K562 (cell line): ENCODE measurements at regions not wholly inside any gene's neighbourhood (a gene's known extent, or its start where the extent isn't known, plus 50 kb on each side); places are given as distances from the start of the nearest gene placed in this dataset.

Experiments used
- ATAC-seq: fragments of 200-7000 bp; cut with Tn5 transposase; 3 replicates; pipeline ENCODE4 v1.9.1; 2020; ENCODE audit warnings: moderate library complexity
- BruUV-seq: library from RNA; stranded (reverse); fragments of 400-500 nt; replicated peaks from 2 replicates; lab custom pipeline; 2021; lab: Mats Ljungman, UMichigan
- CTCF ChIA-PET: fragments of 300-600 bp; formaldehyde crosslinking; extraction: SDS; loops from one replicate; lab custom pipeline; 2021; ENCODE audit warnings: low intra/inter-chr PET ratio; lab: Yijun Ruan, JAX
- POLR2A ChIA-PET: fragments of 300-600, 350-650 bp; sonication (Branson Sonifier 250); formaldehyde crosslinking; extraction: SDS; loops from one replicate; lab custom pipeline; 2021; ENCODE audit warnings: antibody characterized with exemption, inconsistent platforms; lab: Yijun Ruan, JAX
- DNase-seq, 4 experiments: peaks; one replicate each; pipeline versions ENCODE4 v3.0.0 to v3.0.0-alpha.2; 2011 to 2018; ENCODE audit warnings: low spot score in 3 of 4, mixed read lengths in 3 of 4; ENCODE audit errors: extremely low read depth in 1 of 4
- FAIRE-seq: peaks from 2 replicates; lab custom pipeline; 2011; peaks lifted over from hg19 to GRCh38; lab: Jason Lieb, UNC
- H2AFZ ChIP-seq: 2 replicates; pipeline ENCODE4 v1.6.0; 2011; ENCODE audit warnings: low read depth, low read length, control low read depth, inconsistent platforms
- H3K27ac ChIP-seq: fragments of 200-600 bp; 3 replicates; pipeline ENCODE4 v1.8.0; 2011; ENCODE audit warnings: low read depth, mild to moderate bottlenecking, control low read depth, inconsistent platforms, low read length, moderate library complexity, mixed read lengths; ENCODE audit errors: extremely low read depth
- H3K27me3 ChIP-seq, 2 experiments: fragments of 300-600 bp in 1 of 2; 2 replicates in 1 of 2; 3 replicates in 1 of 2; pipeline versions ENCODE4 v1.6.0 to v1.8.0; 2011; ENCODE audit warnings: inconsistent platforms in 2 of 2, low read length in 2 of 2, mild to moderate bottlenecking in 1 of 2, mixed read lengths in 1 of 2, moderate library complexity in 1 of 2; ENCODE audit not compliant: control insufficient read depth in 2 of 2, insufficient read depth in 2 of 2
- H3K36me3 ChIP-seq: fragments of 300-600 bp; 3 replicates; pipeline ENCODE4 v1.8.0; 2011; ENCODE audit warnings: mild to moderate bottlenecking, low read length, inconsistent platforms; ENCODE audit not compliant: control insufficient read depth, insufficient read depth
- H3K4me1 ChIP-seq, 2 experiments: fragments of 200-600 bp in 1 of 2; replicated peaks in 1 of 2; 2 replicates in 1 of 2; 3 replicates in 1 of 2; pipeline versions ENCODE4 v1.5.1 to v1.8.0; 2011; ENCODE audit warnings: inconsistent platforms in 2 of 2, low read length in 2 of 2, mild to moderate bottlenecking in 1 of 2, mixed read lengths in 1 of 2, moderate library complexity in 1 of 2; ENCODE audit not compliant: control insufficient read depth in 2 of 2, insufficient read depth in 2 of 2
- H3K4me2 ChIP-seq: 2 replicates; pipeline ENCODE4 v1.6.1; 2011; ENCODE audit warnings: low read length, control low read depth, inconsistent platforms, mixed read lengths; ENCODE audit not compliant: insufficient read depth
- H3K4me3 ChIP-seq: fragments of 200-600 bp; sonication (generic), shearing (Covaris generic); 2 replicates; pipeline ENCODE4 v1.5.1; 2016; ENCODE audit warnings: control low read depth, inconsistent platforms
- H3K79me2 ChIP-seq: fragments of 200-600 bp; 3 replicates; pipeline ENCODE4 v1.8.0; 2011; ENCODE audit warnings: low read length, inconsistent platforms; ENCODE audit not compliant: control insufficient read depth, insufficient read depth
- H3K9ac ChIP-seq, 2 experiments: 2 replicates each; pipeline versions ENCODE4 v1.6.0 to v1.6.1; 2011; ENCODE audit warnings: low read depth in 2 of 2, low read length in 2 of 2, control low read depth in 1 of 2, inconsistent platforms in 1 of 2, mild to moderate bottlenecking in 1 of 2, mixed read lengths in 1 of 2; ENCODE audit not compliant: insufficient read depth in 1 of 2
- H3K9me1 ChIP-seq: one replicate; pipeline ENCODE4 v1.6.0; 2011; ENCODE audit warnings: inconsistent platforms, mild to moderate bottlenecking, low read length, moderate library complexity; ENCODE audit not compliant: control insufficient read depth, insufficient read depth
- H3K9me3 ChIP-seq: replicated peaks from 2 replicates; pipeline ENCODE4 v1.5.1; 2011; ENCODE audit warnings: low read depth, low read length, inconsistent platforms; ENCODE audit not compliant: control insufficient read depth, insufficient read depth
- H4K20me1 ChIP-seq: replicated peaks from 2 replicates; pipeline ENCODE4 v1.6.1; 2011; ENCODE audit warnings: low read length, inconsistent platforms, mixed read lengths; ENCODE audit not compliant: control insufficient read depth, insufficient read depth
- BCOR ChIP-seq: fragments of 450-650 bp; IDR thresholded peaks from 2 replicates; pipeline ENCODE4 v1.6.1; 2016
- KDM1A ChIP-seq, 2 experiments: fragments of 450-650 bp; IDR thresholded peaks; 2 replicates each; pipeline ENCODE4 v1.6.1; 2016; ENCODE audit warnings: mild to moderate bottlenecking in 2 of 2
- PTBP1 ChIP-seq: fragments of 200-400 bp; formaldehyde crosslinking; IDR thresholded peaks from 2 replicates; pipeline ENCODE4 v1.6.1; 2017; ENCODE audit warnings: low read depth, low read length
- RBM25 ChIP-seq: fragments of 200-400 bp; formaldehyde crosslinking; IDR thresholded peaks from 2 replicates; pipeline ENCODE4 v1.6.1; 2018; ENCODE audit warnings: low read length, low read depth, moderate library complexity; ENCODE audit not compliant: severe bottlenecking
- RCOR1 ChIP-seq, 2 experiments: IDR thresholded peaks; 2 replicates each; pipeline ENCODE4 v1.6.1; 2012; ENCODE audit warnings: low read depth in 2 of 2, low read length in 2 of 2, borderline replicate concordance in 1 of 2, improper control_type of control experiment in 1 of 2
- ZFP36 ChIP-seq: fragments of 150-350 bp; IDR thresholded peaks from 2 replicates; pipeline ENCODE4 v1.6.1; 2018; ENCODE audit warnings: low read length, low read depth; ENCODE audit not compliant: partially characterized antibody
- WGBS: fragments of 100-300 bp; shearing (Covaris generic); methylation state at CpG from one replicate; pipeline ENCODE4 v1.1.6; 2016; ENCODE audit warnings: low coverage, mixed read lengths; ENCODE audit not compliant: insufficient coverage; ENCODE audit errors: missing lambda C conversion rate; 5-methylcytosine and 5-hydroxymethylcytosine counted together
- in situ Hi-C: fragments of 300-500 bp; cut with MboI; formaldehyde crosslinking; loops from 4 replicates; pipeline ENCODE4 v1.15.0; 2018; ENCODE audit warnings: inconsistent platforms, mixed read lengths
- intact Hi-C: fragments of 100-400 bp; cut with micrococcal nuclease; formaldehyde crosslinking; loops from 2 replicates; pipeline ENCODE4 v1.14.2; 2022
- TF ChIP-seq, protein P1 (sequence below): sonication (generic); formaldehyde crosslinking; IDR thresholded peaks from 2 replicates; pipeline ENCODE4 v1.8.1; 2023; ENCODE audit warnings: mild to moderate bottlenecking, missing genetic modification reagents
- TF ChIP-seq, protein P2 (sequence below), 2 experiments: fragments of 450-650 bp in 1 of 2; sonication (generic) in 1 of 2; formaldehyde crosslinking in 1 of 2; IDR thresholded peaks; 2 replicates each; pipeline versions ENCODE4 v1.7.1 to v1.9.0; 2016 to 2022; ENCODE audit warnings: inconsistent platforms in 1 of 2, mild to moderate bottlenecking in 1 of 2, missing genetic modification reagents in 1 of 2
- TF ChIP-seq, protein P3 (sequence below), 2 experiments: fragments of 250-450 bp in 1 of 2; fragments of 450-650 bp in 1 of 2; sonication (Bioruptor Pico) in 1 of 2; IDR thresholded peaks; 2 replicates each; pipeline versions ENCODE4 v1.6.1 to v1.8.0; 2016 to 2021; ENCODE audit warnings: mild to moderate bottlenecking in 2 of 2, moderate library complexity in 2 of 2, missing compliant biosample characterization in 1 of 2, missing genetic modification characterization in 1 of 2

DNA sequence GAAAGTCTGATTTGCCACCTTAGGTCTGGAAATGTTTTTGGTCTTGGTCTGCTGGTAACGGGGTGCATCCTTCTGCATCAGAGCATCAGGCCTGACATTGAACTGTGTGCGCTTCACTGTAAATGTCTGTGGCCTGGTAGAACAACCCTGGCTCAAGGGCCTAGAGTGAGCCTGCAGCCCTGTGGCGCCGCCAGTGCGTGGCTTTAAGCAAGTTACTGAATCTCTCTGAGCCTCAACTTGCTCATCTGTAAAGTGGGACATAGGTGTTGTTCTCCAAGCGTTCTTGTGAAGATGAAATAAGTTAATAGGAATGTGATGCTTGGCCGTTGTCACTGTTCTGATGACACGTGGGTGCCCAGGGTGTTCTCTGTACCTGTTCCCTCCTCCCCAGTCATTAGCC, 127.6 kb upstream of the CIBAR2 start:
- Histone ChIP-seq H3K4me1 (peaks cover 0 to 43% of the 10 kb centered on the region in 2 experiments; a peak in 4 of 5 replicates), H3K9me3 (no peaks in the 10 kb centered on the region), H3K79me2 (peaks cover 4% of the 10 kb centered on the region; the same call in 1 of the 3 replicates), H3K27me3 (no peaks in the 10 kb centered on the region), H3K4me2 (no peak overlapping the region), H3K9ac (no peak overlapping the region), H2AFZ (no peak overlapping the region), H3K4me3 (no peak overlapping the region), H3K36me3 (no peaks in the 10 kb centered on the region), H3K27ac (no peak overlapping the region), H4K20me1 (peaks cover 20% of the 10 kb centered on the region; the same call in 1 of the 2 replicates), H3K9me1 (no peaks in the 10 kb centered on the region)
- intact Hi-C loops (no loop called here), in situ Hi-C loops (no loop called here)
- CTCF ChIA-PET = no interaction called here
- 62% methylated on average over 8 of the region's 8 CpGs for WGBS
- ATAC-seq (no peak), FAIRE-seq (peak; percentile 54), DNase-seq (no peak)
- TF ChIP-seq KDM1A (IDR thresholded peaks at IDR 0.05) (peak; percentile 27 to 58; a peak in 3 of 4 replicates), BCOR (peak; percentile 78), RCOR1 (IDR thresholded peaks at IDR 0.05; ENCODE audit: borderline replicate concordance in 1 of 2, low read depth in 2 of 2, low read length in 2 of 2) (0 out of 4 replicates have a peak, but pooled peaks of 1 of the 2 experiments have one; percentile 12), PTBP1 (0 out of 2 replicates have a peak, but pooled peaks have one; percentile 47), RBM25 (peak; percentile 77), ZFP36 (peak; percentile 13)
- TF ChIP-seq, protein P1, sequence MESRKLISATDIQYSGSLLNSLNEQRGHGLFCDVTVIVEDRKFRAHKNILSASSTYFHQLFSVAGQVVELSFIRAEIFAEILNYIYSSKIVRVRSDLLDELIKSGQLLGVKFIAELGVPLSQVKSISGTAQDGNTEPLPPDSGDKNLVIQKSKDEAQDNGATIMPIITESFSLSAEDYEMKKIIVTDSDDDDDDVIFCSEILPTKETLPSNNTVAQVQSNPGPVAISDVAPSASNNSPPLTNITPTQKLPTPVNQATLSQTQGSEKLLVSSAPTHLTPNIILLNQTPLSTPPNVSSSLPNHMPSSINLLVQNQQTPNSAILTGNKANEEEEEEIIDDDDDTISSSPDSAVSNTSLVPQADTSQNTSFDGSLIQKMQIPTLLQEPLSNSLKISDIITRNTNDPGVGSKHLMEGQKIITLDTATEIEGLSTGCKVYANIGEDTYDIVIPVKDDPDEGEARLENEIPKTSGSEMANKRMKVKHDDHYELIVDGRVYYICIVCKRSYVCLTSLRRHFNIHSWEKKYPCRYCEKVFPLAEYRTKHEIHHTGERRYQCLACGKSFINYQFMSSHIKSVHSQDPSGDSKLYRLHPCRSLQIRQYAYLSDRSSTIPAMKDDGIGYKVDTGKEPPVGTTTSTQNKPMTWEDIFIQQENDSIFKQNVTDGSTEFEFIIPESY = peak; percentile 89
- TF ChIP-seq, protein P2, sequence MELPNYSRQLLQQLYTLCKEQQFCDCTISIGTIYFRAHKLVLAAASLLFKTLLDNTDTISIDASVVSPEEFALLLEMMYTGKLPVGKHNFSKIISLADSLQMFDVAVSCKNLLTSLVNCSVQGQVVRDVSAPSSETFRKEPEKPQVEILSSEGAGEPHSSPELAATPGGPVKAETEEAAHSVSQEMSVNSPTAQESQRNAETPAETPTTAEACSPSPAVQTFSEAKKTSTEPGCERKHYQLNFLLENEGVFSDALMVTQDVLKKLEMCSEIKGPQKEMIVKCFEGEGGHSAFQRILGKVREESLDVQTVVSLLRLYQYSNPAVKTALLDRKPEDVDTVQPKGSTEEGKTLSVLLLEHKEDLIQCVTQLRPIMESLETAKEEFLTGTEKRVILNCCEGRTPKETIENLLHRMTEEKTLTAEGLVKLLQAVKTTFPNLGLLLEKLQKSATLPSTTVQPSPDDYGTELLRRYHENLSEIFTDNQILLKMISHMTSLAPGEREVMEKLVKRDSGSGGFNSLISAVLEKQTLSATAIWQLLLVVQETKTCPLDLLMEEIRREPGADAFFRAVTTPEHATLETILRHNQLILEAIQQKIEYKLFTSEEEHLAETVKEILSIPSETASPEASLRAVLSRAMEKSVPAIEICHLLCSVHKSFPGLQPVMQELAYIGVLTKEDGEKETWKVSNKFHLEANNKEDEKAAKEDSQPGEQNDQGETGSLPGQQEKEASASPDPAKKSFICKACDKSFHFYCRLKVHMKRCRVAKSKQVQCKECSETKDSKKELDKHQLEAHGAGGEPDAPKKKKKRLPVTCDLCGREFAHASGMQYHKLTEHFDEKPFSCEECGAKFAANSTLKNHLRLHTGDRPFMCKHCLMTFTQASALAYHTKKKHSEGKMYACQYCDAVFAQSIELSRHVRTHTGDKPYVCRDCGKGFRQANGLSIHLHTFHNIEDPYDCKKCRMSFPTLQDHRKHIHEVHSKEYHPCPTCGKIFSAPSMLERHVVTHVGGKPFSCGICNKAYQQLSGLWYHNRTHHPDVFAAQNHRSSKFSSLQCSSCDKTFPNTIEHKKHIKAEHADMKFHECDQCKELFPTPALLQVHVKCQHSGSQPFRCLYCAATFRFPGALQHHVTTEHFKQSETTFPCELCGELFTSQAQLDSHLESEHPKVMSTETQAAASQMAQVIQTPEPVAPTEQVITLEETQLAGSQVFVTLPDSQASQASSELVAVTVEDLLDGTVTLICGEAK (IDR thresholded peaks at IDR 0.05) = no peak
- TF ChIP-seq, protein P2 (CRISPR knock-in tag; IDR thresholded peaks at IDR 0.05) = no peak
- TF ChIP-seq, protein P3, sequence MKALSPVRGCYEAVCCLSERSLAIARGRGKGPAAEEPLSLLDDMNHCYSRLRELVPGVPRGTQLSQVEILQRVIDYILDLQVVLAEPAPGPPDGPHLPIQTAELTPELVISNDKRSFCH (CRISPR knock-in tag; IDR thresholded peaks at IDR 0.05) = no peak
- TF ChIP-seq, protein P3 (tag; IDR thresholded peaks at IDR 0.05) = no peak
- no TSS peak for BruUV-seq
- POLR2A ChIA-PET = interaction anchor here (1.0 to 1.3 kb wide), 2 partner anchors 12 to 23 kb away, joined by 3 read pairs; no protein-coding TSS in a partner anchor
